Bronchial epithelial cell (primary cell): ENCODE measurements at regions not wholly inside any gene's neighbourhood (a gene's known extent, or its start where the extent isn't known, plus 50 kb on each side); places are given as distances from the start of the nearest gene placed in this dataset.

Experiments used
- DNase-seq: peaks from one replicate; pipeline ENCODE4 v3.0.0-alpha.2; 2010; ENCODE audit warnings: low read depth
- FAIRE-seq: peaks from 2 replicates; lab custom pipeline; 2011; peaks lifted over from hg19 to GRCh38; lab: Jason Lieb, UNC
- H3K27me3 ChIP-seq: 2 replicates; pipeline ENCODE4 v1.5.1; 2011; ENCODE audit warnings: low read length; ENCODE audit not compliant: control insufficient read depth, insufficient read depth
- H3K36me3 ChIP-seq: 2 replicates; pipeline ENCODE4 v1.5.1; 2011; ENCODE audit warnings: low read length; ENCODE audit not compliant: control insufficient read depth, insufficient read depth
- H3K4me3 ChIP-seq: 2 replicates; pipeline ENCODE4 v1.5.1; 2011; ENCODE audit warnings: mild to moderate bottlenecking, low read depth, low read length, control low read depth
- TF ChIP-seq, protein P1 (sequence below): IDR thresholded peaks from 2 replicates; pipeline ENCODE4 v1.5.1; 2011; ENCODE audit warnings: mild to moderate bottlenecking, moderate library complexity, low read length, control low read depth, inconsistent platforms; ENCODE audit not compliant: insufficient read depth, severe bottlenecking

DNA sequence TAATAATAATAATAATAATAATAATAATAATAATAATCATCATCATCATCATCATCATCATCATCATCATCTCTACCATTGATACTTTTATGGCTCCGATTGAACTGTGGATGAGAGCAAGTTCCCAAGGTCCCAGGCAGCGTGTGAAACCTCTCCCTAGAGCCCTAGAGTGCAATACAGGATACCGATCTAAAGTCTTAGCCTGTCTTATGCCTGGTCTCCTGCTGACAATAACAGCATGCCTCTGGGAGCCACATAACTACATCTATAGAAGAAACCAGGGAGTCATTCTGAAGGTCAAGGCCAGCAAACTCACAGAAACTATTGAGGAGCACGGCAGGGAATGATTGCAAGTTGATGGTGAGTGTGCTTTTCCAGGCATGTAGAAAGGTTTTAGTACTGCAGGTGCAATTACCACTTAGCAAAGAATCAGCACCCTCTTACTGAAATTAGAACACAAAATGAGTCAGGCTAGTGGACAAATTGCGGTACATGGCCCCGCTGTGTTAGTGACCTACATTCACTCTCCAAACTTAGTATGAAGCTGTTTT, 457.2 kb upstream of the CDH20 start:
- TF ChIP-seq, protein P1, sequence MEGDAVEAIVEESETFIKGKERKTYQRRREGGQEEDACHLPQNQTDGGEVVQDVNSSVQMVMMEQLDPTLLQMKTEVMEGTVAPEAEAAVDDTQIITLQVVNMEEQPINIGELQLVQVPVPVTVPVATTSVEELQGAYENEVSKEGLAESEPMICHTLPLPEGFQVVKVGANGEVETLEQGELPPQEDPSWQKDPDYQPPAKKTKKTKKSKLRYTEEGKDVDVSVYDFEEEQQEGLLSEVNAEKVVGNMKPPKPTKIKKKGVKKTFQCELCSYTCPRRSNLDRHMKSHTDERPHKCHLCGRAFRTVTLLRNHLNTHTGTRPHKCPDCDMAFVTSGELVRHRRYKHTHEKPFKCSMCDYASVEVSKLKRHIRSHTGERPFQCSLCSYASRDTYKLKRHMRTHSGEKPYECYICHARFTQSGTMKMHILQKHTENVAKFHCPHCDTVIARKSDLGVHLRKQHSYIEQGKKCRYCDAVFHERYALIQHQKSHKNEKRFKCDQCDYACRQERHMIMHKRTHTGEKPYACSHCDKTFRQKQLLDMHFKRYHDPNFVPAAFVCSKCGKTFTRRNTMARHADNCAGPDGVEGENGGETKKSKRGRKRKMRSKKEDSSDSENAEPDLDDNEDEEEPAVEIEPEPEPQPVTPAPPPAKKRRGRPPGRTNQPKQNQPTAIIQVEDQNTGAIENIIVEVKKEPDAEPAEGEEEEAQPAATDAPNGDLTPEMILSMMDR, result no peak
- DNase-seq (no peak), FAIRE-seq (no peak)
- no peaks in the 10 kb centered on the region for H3K27me3 ChIP-seq
- H3K4me3 ChIP-seq, result no peak overlapping the region
- H3K36me3 ChIP-seq, result no peaks in the 10 kb centered on the region

DNA sequence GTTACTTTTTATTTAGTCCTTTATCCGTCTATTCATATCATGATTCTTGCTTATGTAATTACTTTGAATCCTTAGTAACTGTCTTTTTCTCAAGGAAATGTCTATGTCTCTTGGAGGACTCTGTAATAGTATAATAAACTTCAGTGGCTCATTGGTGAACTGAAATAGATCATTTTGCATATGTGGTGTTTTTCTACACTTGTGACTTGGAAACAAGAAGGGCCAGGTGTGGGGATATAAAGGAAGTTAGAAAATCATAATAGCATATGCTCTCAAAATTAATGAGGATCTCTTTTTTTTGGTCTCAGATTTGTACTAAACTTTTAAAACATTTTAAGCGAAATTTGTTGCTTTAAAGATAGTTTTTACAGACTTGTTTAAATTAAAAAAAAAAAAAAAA, 453.0 kb upstream of the CDH20 start:
- Histone ChIP-seq H3K4me3 (no peak overlapping the region), H3K27me3 (no peaks in the 10 kb centered on the region), H3K36me3 (no peaks in the 10 kb centered on the region)
- FAIRE-seq (no peak), DNase-seq (no peak)
- TF ChIP-seq, protein P1, result no peak

DNA sequence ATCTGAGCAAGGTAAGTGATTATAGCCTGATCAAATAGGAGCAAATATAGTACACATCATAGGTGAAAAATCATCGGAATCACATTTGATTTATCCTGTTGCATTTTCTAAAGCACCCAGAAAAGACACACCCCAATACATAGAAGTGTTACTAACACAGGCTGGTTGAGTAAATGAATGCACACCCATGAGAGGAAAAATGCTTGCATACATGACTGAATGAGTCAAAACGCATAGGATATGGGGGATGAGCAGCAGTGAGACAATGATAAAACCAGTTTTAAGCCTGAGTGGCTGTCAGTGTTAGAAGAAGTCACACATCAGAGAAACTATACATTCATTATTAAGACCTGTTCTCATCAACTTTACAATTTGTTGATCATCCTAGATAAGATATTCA, 449.6 kb upstream of the CDH20 start:
- FAIRE-seq (no peak), DNase-seq (peak; percentile 45)
- Histone ChIP-seq H3K4me3 (no peak overlapping the region), H3K27me3 (no peaks in the 10 kb centered on the region), H3K36me3 (no peaks in the 10 kb centered on the region)
- TF ChIP-seq, protein P1, result no peak

DNA sequence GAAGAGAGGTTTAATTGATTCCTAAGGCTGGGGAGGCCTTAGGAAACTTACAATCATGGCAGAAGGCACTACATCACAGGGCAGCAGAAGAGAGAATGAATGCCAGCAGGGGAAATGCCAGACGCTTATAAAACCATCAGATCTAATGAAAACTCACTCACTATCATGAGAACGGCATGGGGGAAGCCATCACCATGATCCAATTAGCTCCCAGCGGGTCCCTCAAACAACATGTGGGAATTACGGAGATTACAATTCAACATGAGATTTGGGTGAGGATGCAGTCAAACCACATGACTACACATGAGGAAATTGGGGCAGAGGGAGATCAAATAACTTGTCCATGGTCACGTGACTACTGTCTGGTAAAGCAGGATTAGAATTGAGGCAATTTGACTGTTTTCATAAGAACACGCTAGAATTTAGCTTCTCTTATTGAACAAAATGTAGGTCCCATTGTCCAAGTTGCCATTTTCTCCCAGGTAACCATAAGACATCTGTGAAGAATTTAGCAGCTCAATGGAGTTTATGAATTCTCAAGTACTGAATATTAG, 445.1 kb upstream of the CDH20 start:
- Histone ChIP-seq H3K4me3 (no peak overlapping the region), H3K27me3 (no peaks in the 10 kb centered on the region), H3K36me3 (no peaks in the 10 kb centered on the region)
- TF ChIP-seq, protein P1, result no peak
- no peak for DNase-seq
- FAIRE-seq, result no peak

DNA sequence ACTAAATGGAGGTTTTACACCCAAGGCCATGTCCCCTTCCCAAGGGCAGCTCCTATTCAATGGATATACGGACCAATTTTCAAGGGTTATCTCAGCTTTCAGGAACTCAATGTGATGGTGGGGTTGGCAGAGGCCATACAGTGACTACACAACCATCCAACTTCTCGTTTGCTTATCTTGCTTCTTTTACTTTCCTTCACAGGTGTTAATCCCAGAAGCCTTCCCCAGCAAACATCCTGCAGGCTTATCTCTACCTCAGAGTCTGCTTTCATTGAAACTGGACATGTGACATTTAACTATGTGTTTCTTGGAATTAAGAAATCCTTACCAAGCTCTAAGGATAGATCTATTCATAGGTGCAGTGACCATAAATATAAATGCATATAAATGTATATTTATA, 443.8 kb upstream of the CDH20 start:
- FAIRE-seq, result no peak
- TF ChIP-seq, protein P1, result no peak

DNA sequence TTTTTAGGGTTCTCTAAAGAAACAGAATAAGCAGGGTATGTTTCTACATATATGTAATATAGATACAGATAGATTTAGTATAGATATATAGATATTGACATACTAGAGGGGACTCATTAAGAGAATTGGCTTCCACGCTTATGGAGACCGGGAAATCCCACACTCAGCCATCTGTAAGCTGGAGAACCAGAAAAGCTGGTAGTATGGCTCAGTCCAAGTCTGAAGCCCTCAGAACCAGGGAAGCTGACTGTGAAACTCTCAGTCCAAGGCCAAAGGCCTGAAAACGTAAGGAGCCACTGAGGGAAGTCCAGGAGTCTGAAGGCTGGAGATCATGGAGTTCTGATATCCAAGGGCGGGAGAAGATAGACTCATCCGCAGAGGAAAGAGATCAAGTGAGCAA, 441.3 kb upstream of the CDH20 start:
- no peak overlapping the region for H3K4me3 ChIP-seq
- no peak for FAIRE-seq

More for the DNA sequence above, 443.8 kb upstream of the CDH20 start:
- no peak for DNase-seq
- Histone ChIP-seq H3K36me3 (no peaks in the 10 kb centered on the region), H3K4me3 (no peak overlapping the region), H3K27me3 (no peaks in the 10 kb centered on the region)

More for the DNA sequence above, 441.3 kb upstream of the CDH20 start:
- peak; percentile 37 for DNase-seq
- H3K36me3 ChIP-seq, result no peaks in the 10 kb centered on the region
- H3K27me3 ChIP-seq, result no peaks in the 10 kb centered on the region
- TF ChIP-seq, protein P1, result no peak
